Choroid plexus epithelial cell (primary cell): ENCODE measurements at regions not wholly inside any gene's neighbourhood (a gene's known extent, or its start where the extent isn't known, plus 50 kb on each side); places are given as distances from the start of the nearest gene placed in this dataset.
"Not testable (repeated sequence)": the region's sequence is repeated elsewhere in the genome, so short reads cannot be mapped to it uniquely, and the experiment has no call there.

Experiments
- DNase-seq: peaks from one replicate; pipeline ENCODE4 v3.0.0-alpha.2; 2010; ENCODE audit warnings: low read depth
- H3K4me3 ChIP-seq: 2 replicates; pipeline ENCODE4 v1.5.1; 2011; ENCODE audit warnings: low read depth, mild to moderate bottlenecking, control low read depth, low read length, moderate library complexity
- TF ChIP-seq, protein P1 (sequence below): conservative IDR thresholded peaks from 2 replicates; pipeline ENCODE4 v1.5.1; 2011; ENCODE audit warnings: low read depth, mild to moderate bottlenecking, control low read depth, inconsistent platforms, low read length, moderate library complexity

DNA sequence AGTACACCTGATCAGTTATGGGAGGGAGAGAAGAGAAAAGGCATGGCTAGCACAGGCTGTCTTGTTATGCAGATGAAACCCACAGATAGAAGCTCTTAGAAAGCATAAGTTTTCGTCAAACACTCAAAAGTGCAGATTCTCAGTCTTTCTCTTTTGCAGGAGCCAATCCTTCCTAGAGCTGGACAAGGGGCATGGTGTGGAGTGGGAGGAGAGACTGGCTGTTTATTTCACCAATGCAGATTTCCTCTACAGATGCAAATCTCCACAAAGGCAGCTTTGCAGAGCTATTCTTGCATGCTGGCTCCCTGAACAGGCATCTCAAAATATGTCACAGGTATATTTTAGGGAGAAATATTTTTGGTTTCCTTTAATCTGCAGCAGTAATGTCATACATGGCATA lies 1400.7 kb downstream of the CDH8 start:
- TF ChIP-seq, protein P1, sequence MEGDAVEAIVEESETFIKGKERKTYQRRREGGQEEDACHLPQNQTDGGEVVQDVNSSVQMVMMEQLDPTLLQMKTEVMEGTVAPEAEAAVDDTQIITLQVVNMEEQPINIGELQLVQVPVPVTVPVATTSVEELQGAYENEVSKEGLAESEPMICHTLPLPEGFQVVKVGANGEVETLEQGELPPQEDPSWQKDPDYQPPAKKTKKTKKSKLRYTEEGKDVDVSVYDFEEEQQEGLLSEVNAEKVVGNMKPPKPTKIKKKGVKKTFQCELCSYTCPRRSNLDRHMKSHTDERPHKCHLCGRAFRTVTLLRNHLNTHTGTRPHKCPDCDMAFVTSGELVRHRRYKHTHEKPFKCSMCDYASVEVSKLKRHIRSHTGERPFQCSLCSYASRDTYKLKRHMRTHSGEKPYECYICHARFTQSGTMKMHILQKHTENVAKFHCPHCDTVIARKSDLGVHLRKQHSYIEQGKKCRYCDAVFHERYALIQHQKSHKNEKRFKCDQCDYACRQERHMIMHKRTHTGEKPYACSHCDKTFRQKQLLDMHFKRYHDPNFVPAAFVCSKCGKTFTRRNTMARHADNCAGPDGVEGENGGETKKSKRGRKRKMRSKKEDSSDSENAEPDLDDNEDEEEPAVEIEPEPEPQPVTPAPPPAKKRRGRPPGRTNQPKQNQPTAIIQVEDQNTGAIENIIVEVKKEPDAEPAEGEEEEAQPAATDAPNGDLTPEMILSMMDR = no peak
- DNase-seq = no peak
- H3K4me3 ChIP-seq = no peak overlapping the region

- no peak overlapping the region for H3K4me3 ChIP-seq
- no peak for DNase-seq
- TF ChIP-seq, protein P1 = no peak
Measured at GRCh38 chr16:60611844-60612243, 1424.4 kb downstream of the CDH8 start.

DNA sequence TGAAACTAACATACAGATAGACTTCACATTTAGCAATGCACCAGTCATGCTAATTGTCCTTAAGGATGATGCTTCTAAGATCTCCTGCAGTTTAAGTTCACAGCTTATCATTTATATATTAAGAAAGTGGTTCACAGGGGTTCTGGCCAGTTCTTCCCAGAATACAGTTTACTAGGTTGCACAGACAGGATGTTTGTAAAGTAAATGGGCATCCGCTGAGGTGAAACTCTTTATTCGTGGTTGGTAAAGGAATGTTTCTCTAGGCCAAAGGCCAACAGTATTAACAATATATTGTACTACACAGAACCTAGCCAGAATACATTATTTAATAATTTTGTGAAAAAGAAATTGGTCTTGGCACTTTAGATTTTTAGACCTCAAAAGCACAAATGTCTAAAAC lies 1427.3 kb downstream of the CDH8 start:
- TF ChIP-seq, protein P1 = no peak
- no peak for DNase-seq
- H3K4me3 ChIP-seq = no peak overlapping the region

- not testable (repeated sequence) for H3K4me3 ChIP-seq, DNase-seq
Measured at GRCh38 chr16:60605652-60606051, 1430.6 kb downstream of the CDH8 start.

DNA sequence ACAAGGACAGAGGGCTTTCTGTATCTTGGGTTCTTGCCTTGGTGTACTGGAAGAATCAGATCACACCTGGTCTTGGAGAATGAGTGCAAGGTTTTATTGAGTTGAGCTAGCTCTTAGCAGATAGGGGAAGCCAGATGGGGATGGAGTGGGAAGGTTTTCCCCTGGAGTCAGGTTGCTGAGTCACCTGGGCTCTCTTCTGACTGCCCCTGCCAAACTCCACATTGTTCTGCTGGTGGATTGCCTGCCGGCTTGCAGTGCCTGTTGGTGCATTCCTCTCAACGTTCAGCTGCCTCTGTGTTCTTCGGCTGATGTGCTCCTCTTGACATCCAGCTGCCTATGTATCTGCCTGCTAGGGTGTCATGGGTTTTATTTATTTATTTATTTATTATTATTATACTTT lies 1431.1 kb downstream of the CDH8 start:
- TF ChIP-seq, protein P1 = no peak
- no peak for DNase-seq
- H3K4me3 ChIP-seq = no peak overlapping the region

- no peak for DNase-seq
- no peak overlapping the region for H3K4me3 ChIP-seq
- TF ChIP-seq, protein P1 = no peak
Measured at GRCh38 chr16:60586493-60586892, 1449.7 kb downstream of the CDH8 start.

DNA sequence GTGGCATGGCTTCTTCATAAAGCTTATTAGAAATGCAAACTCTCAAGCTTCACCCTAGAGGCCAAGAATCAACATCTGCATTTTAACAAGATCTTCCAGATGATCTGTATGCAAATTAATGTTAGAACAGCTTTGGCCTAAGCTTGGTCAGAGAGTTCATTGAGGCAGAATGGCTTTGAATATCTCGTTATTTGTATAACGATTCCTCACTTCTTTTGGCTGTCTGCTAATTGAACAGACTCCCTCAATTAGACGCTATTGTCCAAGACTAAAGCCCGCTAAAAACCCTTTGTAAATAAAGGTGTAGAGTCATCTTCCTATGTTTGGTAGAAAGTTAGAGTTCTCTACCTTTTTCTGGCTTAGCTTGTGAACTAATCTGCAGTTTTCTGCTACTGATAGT lies 1453.7 kb downstream of the CDH8 start:
- DNase-seq = no peak
- TF ChIP-seq, protein P1 = no peak

DNA sequence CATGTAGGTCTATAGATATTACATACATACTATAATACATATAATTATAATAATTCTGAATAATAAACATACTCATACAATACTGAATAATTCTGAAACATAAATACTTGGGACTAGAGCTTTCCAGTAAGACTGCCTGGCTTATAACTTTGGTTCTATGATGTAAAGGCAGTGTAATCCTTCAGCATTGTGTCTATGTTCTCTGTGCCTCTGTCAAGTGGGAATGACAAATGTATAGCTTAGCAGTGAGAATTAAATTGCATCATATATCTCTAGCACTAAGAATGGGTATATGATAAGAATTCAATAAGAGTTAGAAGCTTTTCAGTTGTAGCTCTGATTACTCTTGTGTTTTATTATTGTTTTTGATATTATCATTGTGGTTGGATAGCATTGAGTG lies 1469.3 kb downstream of the CDH8 start:
- no peak overlapping the region for H3K4me3 ChIP-seq
- TF ChIP-seq, protein P1 = no peak
- DNase-seq = no peak

More for the DNA sequence above, 1453.7 kb downstream of the CDH8 start:
- H3K4me3 ChIP-seq = no peak overlapping the region
